Small intestine (tissue), 7 donors: ENCODE measurements at regions not wholly inside any gene's neighbourhood (a gene's known extent, or its start where the extent isn't known, plus 50 kb on each side); places are given as distances from the start of the nearest gene placed in this dataset.
"Not testable (repeated sequence)": the region's sequence is repeated elsewhere in the genome, so short reads cannot be mapped to it uniquely, and the experiment has no call there.

ENCODE experiments used
- DNase-seq, 2 donors: peaks; one replicate each; pipeline versions ENCODE4 v3.0.0 to v3.0.0-alpha.2; 2013
- FAIRE-seq: peaks from 2 replicates; lab custom pipeline; 2012; peaks lifted over from hg19 to GRCh38; lab: Jason Lieb, UNC
- H3K27ac ChIP-seq, 3 donors: one replicate each; pipeline ENCODE4 v1.5.1; 2013; ENCODE audit warnings: low read length in 2 of 3, mild to moderate bottlenecking in 2 of 3, control low read depth in 1 of 3, inconsistent platforms in 1 of 3, low read depth in 1 of 3, moderate library complexity in 1 of 3
- H3K27me3 ChIP-seq, 3 donors: one replicate each; pipeline ENCODE4 v1.6.1; 2013; ENCODE audit warnings: low read length in 3 of 3, inconsistent platforms in 1 of 3; ENCODE audit not compliant: control insufficient read depth in 3 of 3, insufficient read depth in 3 of 3
- H3K36me3 ChIP-seq, 3 donors: one replicate each; pipeline ENCODE4 v1.6.1; 2013; ENCODE audit warnings: low read length in 3 of 3, inconsistent platforms in 1 of 3, low read depth in 1 of 3, mild to moderate bottlenecking in 1 of 3, moderate library complexity in 1 of 3; ENCODE audit not compliant: control insufficient read depth in 3 of 3, insufficient read depth in 2 of 3
- H3K4me1 ChIP-seq, 3 donors: one replicate each; pipeline ENCODE4 v1.6.1; 2013; ENCODE audit warnings: low read length in 2 of 3, inconsistent platforms in 1 of 3, low read depth in 1 of 3, mild to moderate bottlenecking in 1 of 3, moderate library complexity in 1 of 3; ENCODE audit not compliant: control insufficient read depth in 3 of 3, insufficient read depth in 2 of 3
- H3K4me3 ChIP-seq, 3 donors: one replicate each; pipeline ENCODE4 v1.5.1; 2013; ENCODE audit warnings: low read length in 3 of 3, control low read depth in 1 of 3, inconsistent platforms in 1 of 3, low read depth in 1 of 3, mild to moderate bottlenecking in 1 of 3, moderate library complexity in 1 of 3
- H3K9me3 ChIP-seq, 2 donors: one replicate each; pipeline ENCODE4 v1.6.1; 2013; ENCODE audit warnings: low read depth in 1 of 2, low read length in 1 of 2; ENCODE audit not compliant: control insufficient read depth in 2 of 2, insufficient read depth in 1 of 2
- WGBS, 3 donors: extraction: QIAGEN DNeasy Blood & Tissue Kit; methylation state at CpG; one replicate each; pipeline ENCODE4 v1.1.7; 2013; 5-methylcytosine and 5-hydroxymethylcytosine counted together
- donor health status: healthy with polysubstance abuse.
- donor health status: control.
- donor health status: control.
- donor health status: Bipolar disorder and iron deficiency.
- donor health status: healthy.

DNA sequence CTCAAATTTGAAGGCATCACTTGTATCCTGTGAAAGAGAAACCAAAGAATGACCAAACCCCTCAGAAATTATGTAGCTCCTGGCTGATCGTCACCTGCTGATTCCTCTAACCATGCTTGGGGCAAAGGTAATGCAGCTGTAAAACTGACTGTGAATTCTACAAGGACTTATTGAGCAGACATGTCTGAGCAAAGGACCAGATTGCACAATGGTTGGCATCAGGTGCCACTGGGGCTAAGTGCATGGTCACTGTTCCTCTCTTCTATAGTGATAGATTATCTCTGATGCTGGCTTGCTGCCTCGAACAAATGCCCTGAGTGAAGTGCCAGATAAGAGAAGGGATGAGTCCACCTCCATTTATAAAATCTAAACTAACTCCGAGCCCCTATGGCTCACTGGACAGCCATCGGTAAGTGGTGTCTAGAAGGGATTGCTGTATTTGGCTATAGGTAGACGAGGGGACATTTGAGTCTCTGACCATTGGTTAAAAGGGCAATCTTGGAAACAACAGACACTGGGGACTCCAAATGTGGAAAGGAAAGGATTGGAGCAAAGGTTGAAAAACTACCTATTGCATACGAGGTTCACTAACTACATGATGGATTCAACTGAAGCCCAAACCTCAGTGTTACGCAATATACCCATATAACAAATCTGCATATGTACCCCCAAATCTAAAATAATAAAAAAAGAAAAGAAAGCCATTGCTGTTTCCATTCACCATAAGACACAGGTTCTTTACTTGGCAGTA is 110.7 kb upstream of the IGSF1 start:
- Histone ChIP-seq H3K27me3 (no peaks in the 10 kb centered on the region), H3K4me3 (no peak overlapping the region), H3K36me3 (no peaks in the 10 kb centered on the region), H3K27ac (no peak overlapping the region), H3K9me3 (no peaks in the 10 kb centered on the region), H3K4me1 (no peaks in the 10 kb centered on the region)
- FAIRE-seq (no peak), DNase-seq (peak in 1 of 2 donors; percentile 69)
- 51 to 77% (median 63%) methylated on average over 7 of the region's 7 CpGs for WGBS, 3 donors

DNA sequence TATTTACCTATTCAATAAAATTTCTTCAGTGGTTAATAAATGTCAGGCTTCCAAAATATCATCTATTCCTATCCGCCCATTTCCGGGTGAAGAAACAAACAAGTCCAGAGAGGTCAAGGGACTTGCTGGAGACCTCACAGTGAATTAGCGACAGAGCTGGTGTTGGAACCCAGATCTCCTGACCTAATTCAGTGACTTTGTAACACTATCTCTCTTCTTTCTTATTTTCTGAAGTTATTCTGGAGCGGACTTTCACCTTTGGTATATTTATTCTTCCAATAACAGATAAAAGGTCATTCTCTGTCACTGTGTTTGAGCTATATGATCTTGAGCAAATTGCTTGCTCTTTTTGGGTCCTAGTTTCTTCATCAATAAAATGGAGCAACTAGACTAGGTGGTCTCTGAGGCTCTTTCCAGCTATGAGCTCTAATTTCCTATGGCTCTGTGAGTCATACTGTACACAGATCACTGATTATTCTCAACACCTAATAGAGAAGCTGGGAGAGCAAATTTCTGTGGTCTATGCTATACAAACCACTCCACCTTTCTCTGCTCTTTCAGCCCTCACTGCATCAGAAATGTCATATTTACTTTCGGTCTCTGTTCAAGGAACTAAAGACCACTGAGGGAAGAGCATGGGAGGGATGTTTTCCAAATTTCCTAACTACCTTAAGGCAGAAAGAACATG is 113.2 kb upstream of the IGSF1 start:
- no peak for FAIRE-seq
- no peaks in the 10 kb centered on the region for H3K4me1 ChIP-seq
- no peak overlapping the region for H3K27ac ChIP-seq
- DNase-seq: peak in 1 of 2 donors; percentile 9
- no peaks in the 10 kb centered on the region for H3K36me3 ChIP-seq
- WGBS, 3 donors: 49 to 71% (median 62%) methylated on average over 5 of the region's 5 CpGs
- H3K4me3 ChIP-seq: no peak overlapping the region
- no peaks in the 10 kb centered on the region for H3K27me3 ChIP-seq
- H3K9me3 ChIP-seq: no peaks in the 10 kb centered on the region

GRCh38 chrX:131405497-131405896 is 116.4 kb upstream of the IGSF1 start:
- Histone ChIP-seq H3K4me1 (no peaks in the 10 kb centered on the region), H3K27me3 (no peaks in the 10 kb centered on the region), H3K4me3 (no peak overlapping the region), H3K36me3 (no peaks in the 10 kb centered on the region), H3K9me3 (no peaks in the 10 kb centered on the region), H3K27ac (no peak overlapping the region)
- FAIRE-seq (no peak), DNase-seq (no peak)
- WGBS, 3 donors: 56 to 64% (median 57%) methylated on average over 6 of the region's 6 CpGs

- no peak for FAIRE-seq
Measured at GRCh38 chrX:131424895-131425294, 119.0 kb upstream of the OR13H1 start.

GRCh38 chrX:131430465-131430864 is 113.4 kb upstream of the OR13H1 start:
- 69 to 100% (median 77%) methylated on average over 1 of the region's 1 CpG for WGBS, 3 donors
- not testable (repeated sequence) for H3K9me3 ChIP-seq, H3K36me3 ChIP-seq, H3K27me3 ChIP-seq, DNase-seq, H3K4me1 ChIP-seq, FAIRE-seq, H3K4me3 ChIP-seq, H3K27ac ChIP-seq

More at GRCh38 chrX:131424895-131425294, 119.0 kb upstream of the OR13H1 start:
- Histone ChIP-seq H3K27me3 (no peaks in the 10 kb centered on the region), H3K27ac (no peak overlapping the region), H3K4me1 (no peaks in the 10 kb centered on the region), H3K9me3 (no peaks in the 10 kb centered on the region), H3K4me3 (no peak overlapping the region), H3K36me3 (no peaks in the 10 kb centered on the region)
- no peak for DNase-seq
- 46 to 74% (median 55%) methylated on average over 2 of the region's 2 CpGs for WGBS, 3 donors

- Histone ChIP-seq H3K27ac (no peak overlapping the region), H3K4me3 (no peak overlapping the region), H3K36me3 (no peaks in the 10 kb centered on the region), H3K4me1 (no peaks in the 10 kb centered on the region), H3K27me3 (no peaks in the 10 kb centered on the region), H3K9me3 (no peaks in the 10 kb centered on the region)
- DNase-seq (peak in 1 of 2 donors; percentile 26), FAIRE-seq (no peak)
- 45 to 65% (median 47%) methylated on average over 2 of the region's 2 CpGs for WGBS, 3 donors
Measured at GRCh38 chrX:131441033-131441432, 102.8 kb upstream of the OR13H1 start.

GRCh38 chrX:131445955-131446354 is 97.9 kb upstream of the OR13H1 start:
- H3K27me3 ChIP-seq: no peaks in the 10 kb centered on the region
- WGBS, 3 donors: 73 to 84% (median 83%) methylated on average over 2 of the region's 2 CpGs
- no peak overlapping the region for H3K27ac ChIP-seq
- DNase-seq: no peak
- no peaks in the 10 kb centered on the region for H3K36me3 ChIP-seq
- no peak overlapping the region for H3K4me3 ChIP-seq
- FAIRE-seq: no peak
- H3K4me1 ChIP-seq: no peaks in the 10 kb centered on the region
- no peaks in the 10 kb centered on the region for H3K9me3 ChIP-seq

DNA sequence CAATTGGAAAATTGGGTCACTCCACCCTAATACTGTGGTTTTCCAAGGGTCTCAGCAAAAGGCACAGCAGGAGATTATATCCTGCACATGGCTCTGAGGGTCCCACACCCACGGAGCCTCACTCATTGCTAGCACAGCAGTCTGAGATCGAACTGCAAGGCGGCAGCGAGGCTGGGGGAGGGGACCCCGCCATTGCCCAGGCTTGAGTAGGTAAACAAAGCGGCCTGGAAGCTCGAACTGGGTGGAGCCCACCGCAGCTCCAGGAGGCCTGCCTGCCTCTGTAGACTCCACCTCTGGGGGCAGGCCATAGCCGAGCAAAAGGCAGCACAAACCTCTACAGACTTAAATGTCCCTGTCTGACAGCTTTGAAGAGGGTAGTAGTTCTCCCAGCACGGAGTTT is 82.0 kb upstream of the OR13H1 start:
- WGBS, 3 donors: 77 to 87% (median 85%) methylated on average over 10 of the region's 10 CpGs
- FAIRE-seq, H3K4me3 ChIP-seq, H3K36me3 ChIP-seq, DNase-seq, H3K9me3 ChIP-seq, H3K27ac ChIP-seq, H3K4me1 ChIP-seq, H3K27me3 ChIP-seq: not testable (repeated sequence)
